ENCODE measurements at regions not wholly inside any gene's neighbourhood (a gene's known extent, or its start where the extent isn't known, plus 50 kb on each side); places are given as distances from the start of the nearest gene placed in this dataset.

- no peak for DNase-seq (ENCODE audit: low read depth, low spot score)
Measured at GRCh38 chr5:117953272-117953671, 1035.1 kb downstream of the DTWD2 start.

GRCh38 chr5:117947836-117948235 lies 1040.5 kb downstream of the DTWD2 start:
- DNase-seq (ENCODE audit: low read depth, low spot score), result no peak

GRCh38 chr5:117947121-117947520 lies 1041.2 kb downstream of the DTWD2 start:
- no peak for DNase-seq (ENCODE audit: low read depth, low spot score)

- DNase-seq (ENCODE audit: low read depth, low spot score), result no peak
Measured at GRCh38 chr5:117945258-117945657, 1043.1 kb downstream of the DTWD2 start.

GRCh38 chr5:117943541-117943940 lies 1044.8 kb downstream of the DTWD2 start:
- DNase-seq (ENCODE audit: low read depth, low spot score), result peak; percentile 0

GRCh38 chr5:117942861-117943519 lies 1045.4 kb downstream of the DTWD2 start:
- no peak for DNase-seq (ENCODE audit: low read depth, low spot score)

GRCh38 chr5:117893211-117893610 lies 1095.1 kb downstream of the DTWD2 start:
- no peak for DNase-seq (ENCODE audit: low read depth, low spot score)

GRCh38 chr5:117892360-117892759 lies 1096.0 kb downstream of the DTWD2 start:
- DNase-seq (ENCODE audit: low read depth, low spot score), result no peak

- no peak for DNase-seq (ENCODE audit: low read depth, low spot score)
Measured at GRCh38 chr5:117889596-117889995, 1098.8 kb downstream of the DTWD2 start.

GRCh38 chr5:117888688-117889087 lies 1099.7 kb downstream of the DTWD2 start:
- DNase-seq (ENCODE audit: low read depth, low spot score), result no peak

- no peak for DNase-seq (ENCODE audit: low read depth, low spot score)
Measured at GRCh38 chr5:117881426-117882230, 1106.7 kb downstream of the DTWD2 start.

GRCh38 chr5:117880932-117881331 lies 1107.4 kb downstream of the DTWD2 start:
- no peak for DNase-seq (ENCODE audit: low read depth, low spot score)

- DNase-seq (ENCODE audit: low read depth, low spot score), result no peak
Measured at GRCh38 chr5:117877731-117878130, 1110.6 kb downstream of the DTWD2 start.

GRCh38 chr5:117872798-117873368 lies 1115.5 kb downstream of the DTWD2 start:
- DNase-seq (ENCODE audit: low read depth, low spot score), result no peak

GRCh38 chr5:117869596-117869995 lies 1118.8 kb downstream of the DTWD2 start:
- DNase-seq (ENCODE audit: low read depth, low spot score), result no peak

- DNase-seq (ENCODE audit: low read depth, low spot score), result no peak
Measured at GRCh38 chr5:117863586-117864296, 1124.6 kb downstream of the DTWD2 start.

- no peak for DNase-seq (ENCODE audit: low read depth, low spot score)
Measured at GRCh38 chr5:117860550-117860949, 1127.8 kb downstream of the DTWD2 start.

- no peak for DNase-seq (ENCODE audit: low read depth, low spot score)
Measured at GRCh38 chr5:117859176-117859575, 1129.2 kb downstream of the DTWD2 start.

GRCh38 chr5:117856713-117857112 lies 1131.6 kb downstream of the DTWD2 start:
- DNase-seq (ENCODE audit: low read depth, low spot score), result no peak

GRCh38 chr5:117837786-117838185 lies 1150.6 kb downstream of the DTWD2 start:
- no peak for DNase-seq (ENCODE audit: low read depth, low spot score)

- no peak for DNase-seq (ENCODE audit: low read depth, low spot score)
Measured at GRCh38 chr5:117833691-117834090, 1154.7 kb downstream of the DTWD2 start.

GRCh38 chr5:117829646-117830045 lies 1158.7 kb downstream of the DTWD2 start:
- DNase-seq (ENCODE audit: low read depth, low spot score), result no peak

Data from brain pericyte (primary cell).